Heart left ventricle (tissue), 13 donors: ENCODE measurements at regions not wholly inside any gene's neighbourhood (a gene's known extent, or its start where the extent isn't known, plus 50 kb on each side); places are given as distances from the start of the nearest gene placed in this dataset.

Experiments used
- CTCF ChIP-seq, 12 donors: fragments of 200-600 bp; sonication (generic) in 4 of 12; IDR thresholded peaks; one replicate each; pipeline versions ENCODE4 v1.5.0 to v1.8.0; 2018 to 2022; ENCODE audit warnings: antibody characterized with exemption in 12 of 12, mild to moderate bottlenecking in 5 of 12
- POLR2A ChIP-seq, 2 donors: fragments of 450-650 bp; IDR thresholded peaks; one replicate each; pipeline ENCODE4 v1.6.1; 2017; ENCODE audit warnings: antibody characterized with exemption in 2 of 2, mild to moderate bottlenecking in 2 of 2, moderate library complexity in 2 of 2
- donor health status: ischemic (EF 13 %, LVEDD 7.1; RV severe dilation, severe dysfunction).
- donor health status: DM: no; HTN: yes; CAD: no.
- donor health status: DM: no; HTN: no; CAD: no.
- donor health status: ischemic (EF 25% LVEDD 6.9; RV normal size, moderate dysfunction).
- donor health status: ischemic (EF 25% LVEDD 5.7; RV mildly dilated, moderate dysfunction).
- donor health status: ischemic (EF 35%, LVEDD 5.7; RV mildly dilated, moderate dysfunction).
- donor health status: nonischemic (EF 11% LVEDD 7.7; RV severe dilation, severe dysfunction).
- donor health status: DM: yes; HTN: yes; CAD: no.
- donor health status: PGD.
- donor health status: ischemic (EF 29% LVEDD 5.4; RV normal size, mild dysfunction).
- donor health status: nonischemic (EF 23%, LVEDD 6.1; RV moderate dilation, normal function).

- no peak for TF ChIP-seq POLR2A (IDR thresholded peaks at IDR 0.05)
- no peak for TF ChIP-seq CTCF (IDR thresholded peaks at IDR 0.05)
Observed at GRCh38 chr13:62046512-62046911, 630.9 kb upstream of the PCDH20 start.
